Liver (tissue), 3 donors: ENCODE measurements at regions not wholly inside any gene's neighbourhood (a gene's known extent, or its start where the extent isn't known, plus 50 kb on each side); places are given as distances from the start of the nearest gene placed in this dataset.

Experiments used
- EGR1 ChIP-seq, 2 donors: IDR thresholded peaks; 2 replicates each; pipeline ENCODE4 v1.6.1; 2016 to 2018; ENCODE audit warnings: antibody characterized with exemption in 2 of 2, low read depth in 2 of 2
- JUND ChIP-seq, 2 donors: IDR thresholded peaks; 2 replicates each; pipeline ENCODE4 v1.6.1; 2016; ENCODE audit warnings: antibody characterized with exemption in 2 of 2
- RAD21 ChIP-seq, 2 donors: IDR thresholded peaks; 2 replicates each; pipeline ENCODE4 v1.6.1; 2016; ENCODE audit warnings: antibody characterized with exemption in 2 of 2, mild to moderate bottlenecking in 2 of 2
- SP1 ChIP-seq: IDR thresholded peaks from 2 replicates; pipeline ENCODE4 v1.6.1; 2018; ENCODE audit warnings: antibody characterized with exemption, mild to moderate bottlenecking
- TAF1 ChIP-seq: conservative IDR thresholded peaks from 2 replicates; pipeline ENCODE4 v1.6.1; 2016; ENCODE audit warnings: antibody characterized with exemption, mild to moderate bottlenecking
- YY1 ChIP-seq: IDR thresholded peaks from 2 replicates; pipeline ENCODE4 v1.6.1; 2016; ENCODE audit warnings: antibody characterized with exemption, mild to moderate bottlenecking
- TF ChIP-seq, protein P1 (sequence below): fragments of 150-350 bp; IDR thresholded peaks from 2 replicates; pipeline ENCODE4 v1.5.1; 2017; ENCODE audit warnings: improper control_type of control experiment, low read depth, low read length; ENCODE audit not compliant: missing input control
- TF ChIP-seq, protein P2 (sequence below): IDR thresholded peaks from 2 replicates; pipeline ENCODE4 v1.6.1; 2016; ENCODE audit warnings: antibody characterized with exemption, mild to moderate bottlenecking
- donor health status: healthy.
- donor health status: healthy.

DNA sequence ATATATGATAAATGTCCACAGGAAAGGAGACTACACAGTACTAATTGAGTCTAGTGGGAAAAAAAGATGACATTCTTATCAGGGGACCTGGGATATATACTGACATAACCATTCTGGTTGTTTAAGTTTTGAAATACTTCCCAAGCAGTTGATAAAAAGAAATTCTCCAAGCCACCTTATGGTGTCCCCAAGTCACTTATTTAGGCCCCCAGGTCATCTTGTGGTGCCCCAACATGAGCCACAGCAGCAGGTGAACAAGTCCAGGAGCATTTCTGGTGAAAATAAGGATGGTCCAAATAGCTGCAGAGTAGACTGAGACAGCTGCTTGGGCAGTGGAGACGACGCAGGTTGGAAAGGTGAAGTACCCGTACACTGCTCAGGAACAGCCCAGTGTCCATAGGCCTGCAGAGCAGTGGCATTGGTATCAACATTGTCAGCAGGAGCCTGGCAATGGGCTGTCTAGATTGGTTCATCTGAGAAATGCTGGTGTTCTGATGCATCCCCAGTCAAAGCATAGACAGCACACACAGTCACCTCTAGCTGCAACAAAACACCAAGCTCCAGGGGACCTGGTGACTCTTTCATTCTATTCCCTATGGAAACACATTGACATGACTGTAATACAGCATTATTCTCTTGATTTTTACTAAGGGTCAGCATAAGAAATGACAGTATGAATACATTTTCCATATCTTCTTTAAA, 430.6 kb downstream of the NR2F1-AS1 start:
- TF ChIP-seq, protein P1, sequence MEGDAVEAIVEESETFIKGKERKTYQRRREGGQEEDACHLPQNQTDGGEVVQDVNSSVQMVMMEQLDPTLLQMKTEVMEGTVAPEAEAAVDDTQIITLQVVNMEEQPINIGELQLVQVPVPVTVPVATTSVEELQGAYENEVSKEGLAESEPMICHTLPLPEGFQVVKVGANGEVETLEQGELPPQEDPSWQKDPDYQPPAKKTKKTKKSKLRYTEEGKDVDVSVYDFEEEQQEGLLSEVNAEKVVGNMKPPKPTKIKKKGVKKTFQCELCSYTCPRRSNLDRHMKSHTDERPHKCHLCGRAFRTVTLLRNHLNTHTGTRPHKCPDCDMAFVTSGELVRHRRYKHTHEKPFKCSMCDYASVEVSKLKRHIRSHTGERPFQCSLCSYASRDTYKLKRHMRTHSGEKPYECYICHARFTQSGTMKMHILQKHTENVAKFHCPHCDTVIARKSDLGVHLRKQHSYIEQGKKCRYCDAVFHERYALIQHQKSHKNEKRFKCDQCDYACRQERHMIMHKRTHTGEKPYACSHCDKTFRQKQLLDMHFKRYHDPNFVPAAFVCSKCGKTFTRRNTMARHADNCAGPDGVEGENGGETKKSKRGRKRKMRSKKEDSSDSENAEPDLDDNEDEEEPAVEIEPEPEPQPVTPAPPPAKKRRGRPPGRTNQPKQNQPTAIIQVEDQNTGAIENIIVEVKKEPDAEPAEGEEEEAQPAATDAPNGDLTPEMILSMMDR = no peak
- TF ChIP-seq RAD21 (IDR thresholded peaks at IDR 0.05) (no peak), JUND (IDR thresholded peaks at IDR 0.05) (no peak), TAF1 (no peak), SP1 (no peak), YY1 (no peak), EGR1 (IDR thresholded peaks at IDR 0.05; ENCODE audit: low read depth in 2 of 2) (no peak)
- TF ChIP-seq, protein P2, sequence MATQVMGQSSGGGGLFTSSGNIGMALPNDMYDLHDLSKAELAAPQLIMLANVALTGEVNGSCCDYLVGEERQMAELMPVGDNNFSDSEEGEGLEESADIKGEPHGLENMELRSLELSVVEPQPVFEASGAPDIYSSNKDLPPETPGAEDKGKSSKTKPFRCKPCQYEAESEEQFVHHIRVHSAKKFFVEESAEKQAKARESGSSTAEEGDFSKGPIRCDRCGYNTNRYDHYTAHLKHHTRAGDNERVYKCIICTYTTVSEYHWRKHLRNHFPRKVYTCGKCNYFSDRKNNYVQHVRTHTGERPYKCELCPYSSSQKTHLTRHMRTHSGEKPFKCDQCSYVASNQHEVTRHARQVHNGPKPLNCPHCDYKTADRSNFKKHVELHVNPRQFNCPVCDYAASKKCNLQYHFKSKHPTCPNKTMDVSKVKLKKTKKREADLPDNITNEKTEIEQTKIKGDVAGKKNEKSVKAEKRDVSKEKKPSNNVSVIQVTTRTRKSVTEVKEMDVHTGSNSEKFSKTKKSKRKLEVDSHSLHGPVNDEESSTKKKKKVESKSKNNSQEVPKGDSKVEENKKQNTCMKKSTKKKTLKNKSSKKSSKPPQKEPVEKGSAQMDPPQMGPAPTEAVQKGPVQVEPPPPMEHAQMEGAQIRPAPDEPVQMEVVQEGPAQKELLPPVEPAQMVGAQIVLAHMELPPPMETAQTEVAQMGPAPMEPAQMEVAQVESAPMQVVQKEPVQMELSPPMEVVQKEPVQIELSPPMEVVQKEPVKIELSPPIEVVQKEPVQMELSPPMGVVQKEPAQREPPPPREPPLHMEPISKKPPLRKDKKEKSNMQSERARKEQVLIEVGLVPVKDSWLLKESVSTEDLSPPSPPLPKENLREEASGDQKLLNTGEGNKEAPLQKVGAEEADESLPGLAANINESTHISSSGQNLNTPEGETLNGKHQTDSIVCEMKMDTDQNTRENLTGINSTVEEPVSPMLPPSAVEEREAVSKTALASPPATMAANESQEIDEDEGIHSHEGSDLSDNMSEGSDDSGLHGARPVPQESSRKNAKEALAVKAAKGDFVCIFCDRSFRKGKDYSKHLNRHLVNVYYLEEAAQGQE = no peak
